ENCODE measurements at regions not wholly inside any gene's neighbourhood (a gene's known extent, or its start where the extent isn't known, plus 50 kb on each side); places are given as distances from the start of the nearest gene placed in this dataset.
"Not testable (repeated sequence)": the region's sequence is repeated elsewhere in the genome, so short reads cannot be mapped to it uniquely, and the experiment has no call there.

DNA sequence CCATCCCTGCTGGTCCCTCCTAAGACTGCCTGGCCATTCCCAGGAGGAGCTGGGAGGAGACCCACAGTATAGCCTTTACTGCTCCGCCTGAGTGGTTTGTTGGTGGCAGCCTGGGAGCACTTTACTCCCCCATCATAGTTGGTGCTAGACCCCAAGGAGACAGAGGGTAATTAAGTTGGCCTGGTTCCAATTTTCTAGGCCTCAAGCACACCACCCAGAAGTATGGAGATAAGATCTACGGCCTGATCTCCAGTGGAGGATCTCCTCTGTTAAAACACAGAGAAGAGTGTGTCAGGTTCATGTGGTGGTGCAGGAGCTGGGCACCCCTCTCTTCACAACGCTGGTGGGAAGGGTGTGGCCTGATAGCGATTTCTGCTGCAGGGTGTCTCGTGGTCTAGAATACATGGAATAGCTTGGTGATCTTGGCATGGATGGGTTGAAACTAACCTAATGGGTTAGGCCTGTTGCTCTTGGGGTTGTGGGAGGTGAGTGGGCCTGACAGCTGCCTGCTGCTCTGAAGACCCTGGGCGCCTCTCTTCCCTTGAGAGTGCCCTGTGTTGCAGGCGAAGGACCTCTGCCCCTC lies 68.5 kb downstream of the FASLG start:
- DNase-seq = no peak
- no peaks in the 10 kb centered on the region for H3K4me1 ChIP-seq (ENCODE audit: control insufficient read depth in 1 of 2, insufficient read depth in 2 of 2, low read length in 2 of 2)
- no peaks in the 10 kb centered on the region for H3K36me3 ChIP-seq (ENCODE audit: control insufficient read depth in 1 of 2, insufficient read depth in 2 of 2, low read length in 1 of 2)
- intact Hi-C loops (cut with DNase I) = no loop called here
- H3K9me3 ChIP-seq (ENCODE audit: control insufficient read depth, low read length) = peaks cover 2% of the 10 kb centered on the region
- H3K27me3 ChIP-seq (ENCODE audit: control insufficient read depth in 1 of 2, insufficient read depth in 2 of 2, low read length in 1 of 2) = peaks cover 0 to 2% of the 10 kb centered on the region in 2 donors
- H3K27ac ChIP-seq (ENCODE audit: low read depth in 1 of 2, low read length in 2 of 2) = no peak overlapping the region
- no peak overlapping the region for H3K4me3 ChIP-seq (ENCODE audit: low read length in 2 of 2)
- WGBS, 2 donors = 78 to 96% methylated on average over 7 of the region's 7 CpGs
- no peak for ATAC-seq (ENCODE audit: low FRiP score)

DNA sequence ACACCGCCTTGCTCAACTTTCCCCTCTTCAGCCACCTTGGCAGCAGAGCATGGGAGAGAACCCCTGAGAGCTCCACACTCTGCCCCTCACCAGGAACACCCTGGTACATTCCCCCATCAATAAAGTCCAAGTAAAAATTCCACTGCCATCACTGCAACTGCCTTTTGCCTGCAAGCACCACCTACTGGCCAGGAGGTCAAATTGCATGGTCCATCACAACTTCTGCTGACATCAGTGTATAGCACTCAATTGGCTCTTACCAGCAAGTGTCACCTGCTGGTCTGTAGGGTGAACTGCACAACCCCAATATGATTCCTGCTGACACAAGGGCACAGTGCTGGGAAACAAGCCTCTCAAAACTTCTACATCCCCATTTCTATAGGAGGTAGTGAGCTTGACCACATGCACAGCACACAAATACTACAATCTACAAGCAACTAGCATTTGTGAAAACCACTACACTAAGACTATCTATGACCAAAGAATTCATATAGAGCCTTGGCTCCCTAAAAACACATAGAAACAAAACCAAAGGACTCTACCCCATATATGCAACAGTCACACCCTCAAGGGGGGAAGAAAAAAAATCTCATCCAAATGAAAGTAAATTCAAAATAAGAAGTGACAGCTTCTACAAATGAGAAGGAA lies 69.2 kb downstream of the FASLG start:
- Histone ChIP-seq H3K27ac (ENCODE audit: low read depth in 1 of 2, low read length in 2 of 2) (no peak overlapping the region), H3K9me3 (ENCODE audit: control insufficient read depth, low read length) (peaks cover 2% of the 10 kb centered on the region), H3K4me3 (ENCODE audit: low read length in 2 of 2) (no peak overlapping the region), H3K4me1 (ENCODE audit: control insufficient read depth in 1 of 2, insufficient read depth in 2 of 2, low read length in 2 of 2) (no peaks in the 10 kb centered on the region), H3K36me3 (ENCODE audit: control insufficient read depth in 1 of 2, insufficient read depth in 2 of 2, low read length in 1 of 2) (no peaks in the 10 kb centered on the region), H3K27me3 (ENCODE audit: control insufficient read depth in 1 of 2, insufficient read depth in 2 of 2, low read length in 1 of 2) (peaks cover 0 to 2% of the 10 kb centered on the region in 2 donors)
- no peak for ATAC-seq (ENCODE audit: low FRiP score)
- no peak for DNase-seq
- intact Hi-C loops (cut with DNase I) = no loop called here
- 98 to 100% methylated on average over 1 of the region's 1 CpG for WGBS, 2 donors

DNA sequence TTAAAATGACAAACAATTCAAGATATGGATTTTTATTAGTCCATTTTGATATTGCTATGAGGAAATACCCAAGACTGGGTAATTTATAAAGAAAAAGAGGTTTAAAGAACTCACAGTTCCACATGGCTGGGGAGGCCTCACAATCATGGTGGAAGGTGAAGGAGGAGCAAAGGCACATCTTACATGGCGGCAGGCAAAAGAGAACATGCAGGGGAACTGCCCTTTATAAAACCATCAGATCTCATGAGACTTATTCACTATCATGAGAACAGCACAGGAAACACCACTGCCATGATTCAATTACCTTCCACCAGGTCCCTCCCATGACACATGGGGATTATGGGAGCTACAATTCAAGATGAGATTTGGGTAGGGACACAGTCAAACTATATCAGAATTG lies 69.8 kb downstream of the FASLG start:
- H3K36me3 ChIP-seq (ENCODE audit: control insufficient read depth in 1 of 2, insufficient read depth in 2 of 2, low read length in 1 of 2); DNase-seq; intact Hi-C loops (cut with DNase I); H3K4me3 ChIP-seq (ENCODE audit: low read length in 2 of 2); H3K27ac ChIP-seq (ENCODE audit: low read depth in 1 of 2, low read length in 2 of 2); H3K9me3 ChIP-seq (ENCODE audit: control insufficient read depth, low read length); H3K27me3 ChIP-seq (ENCODE audit: control insufficient read depth in 1 of 2, insufficient read depth in 2 of 2, low read length in 1 of 2); ATAC-seq (ENCODE audit: low FRiP score); H3K4me1 ChIP-seq (ENCODE audit: control insufficient read depth in 1 of 2, insufficient read depth in 2 of 2, low read length in 2 of 2): not testable (repeated sequence)
- 94 to 98% methylated on average over 1 of the region's 1 CpG for WGBS, 2 donors

DNA sequence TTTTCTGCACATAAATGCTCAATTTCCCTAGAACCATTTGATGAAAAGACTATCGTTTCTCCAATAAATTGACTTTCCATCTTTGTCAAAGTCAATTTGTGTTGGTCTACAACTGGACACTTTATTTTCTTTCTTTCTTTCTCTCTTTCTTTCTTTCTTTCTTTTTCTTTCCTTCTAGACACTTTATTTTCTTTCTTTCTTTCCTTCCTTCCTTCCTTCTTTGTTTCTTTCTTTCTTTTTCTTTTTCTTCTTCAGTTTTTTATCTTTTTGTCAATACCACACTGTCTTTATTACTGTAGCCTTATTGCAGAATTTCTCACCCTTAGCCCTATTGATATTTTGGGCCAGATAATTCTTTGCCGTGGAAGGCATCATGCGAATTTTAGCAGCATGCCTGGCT lies 73.5 kb downstream of the FASLG start:
- 90 to 93% methylated on average over 3 of the region's 3 CpGs for WGBS, 2 donors
- intact Hi-C loops (cut with DNase I) = no loop called here
- no peaks in the 10 kb centered on the region for H3K36me3 ChIP-seq (ENCODE audit: control insufficient read depth in 1 of 2, insufficient read depth in 2 of 2, low read length in 1 of 2)

DNA sequence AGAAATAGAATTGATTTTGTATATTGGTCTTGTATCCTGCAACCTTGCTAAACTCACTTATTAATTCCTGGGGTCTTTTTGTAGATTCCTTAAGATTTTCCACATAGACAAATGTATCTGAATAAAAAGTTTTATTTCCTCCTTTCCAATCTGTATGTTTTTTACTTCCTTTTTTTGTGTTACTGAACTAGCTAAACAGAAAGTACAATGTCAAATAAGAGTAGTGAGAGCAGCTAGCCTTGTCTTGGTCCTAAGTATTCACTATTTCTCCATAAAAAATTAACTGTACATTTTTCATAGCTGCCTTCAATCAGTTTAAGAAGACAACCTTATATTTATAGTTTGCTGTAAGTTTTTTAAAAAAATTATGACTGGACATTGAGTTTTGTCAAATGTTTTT lies 74.9 kb downstream of the FASLG start:
- no peak for ATAC-seq (ENCODE audit: low FRiP score)

More for the DNA sequence above, 73.5 kb downstream of the FASLG start:
- ATAC-seq (ENCODE audit: low FRiP score) (no peak), DNase-seq (no peak)
- no peak overlapping the region for H3K4me3 ChIP-seq (ENCODE audit: low read length in 2 of 2)
- no peaks in the 10 kb centered on the region for H3K4me1 ChIP-seq (ENCODE audit: control insufficient read depth in 1 of 2, insufficient read depth in 2 of 2, low read length in 2 of 2)
- H3K9me3 ChIP-seq (ENCODE audit: control insufficient read depth, low read length) = peaks cover 2% of the 10 kb centered on the region
- H3K27ac ChIP-seq (ENCODE audit: low read depth in 1 of 2, low read length in 2 of 2) = no peak overlapping the region
- H3K27me3 ChIP-seq (ENCODE audit: control insufficient read depth in 1 of 2, insufficient read depth in 2 of 2, low read length in 1 of 2) = no peaks in the 10 kb centered on the region

DNA sequence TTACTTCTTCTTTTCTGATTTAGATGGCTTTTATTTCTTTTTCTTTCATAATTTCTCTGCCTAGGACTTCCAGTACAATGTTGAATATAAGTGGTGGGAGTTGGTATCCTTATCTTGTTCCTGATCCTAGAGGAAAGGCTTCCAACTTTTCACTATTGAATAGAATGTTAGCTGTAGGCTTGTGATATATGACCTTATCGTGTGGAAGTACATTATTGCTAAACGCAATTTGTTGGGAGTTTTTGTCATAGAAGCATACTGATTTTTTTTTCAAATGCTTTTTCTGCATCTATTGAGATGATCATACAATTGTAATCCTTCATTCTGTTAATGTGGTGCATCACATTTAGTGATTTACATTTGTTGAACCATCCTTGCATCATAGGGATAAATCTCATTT lies 79.5 kb downstream of the FASLG start:
- H3K4me1 ChIP-seq (ENCODE audit: control insufficient read depth in 1 of 2, insufficient read depth in 2 of 2, low read length in 2 of 2) = no peaks in the 10 kb centered on the region
- no peak for ATAC-seq (ENCODE audit: low FRiP score)
- H3K36me3 ChIP-seq (ENCODE audit: control insufficient read depth in 1 of 2, insufficient read depth in 2 of 2, low read length in 1 of 2) = no peaks in the 10 kb centered on the region
- no peak overlapping the region for H3K4me3 ChIP-seq (ENCODE audit: low read length in 2 of 2)
- no peaks in the 10 kb centered on the region for H3K9me3 ChIP-seq (ENCODE audit: control insufficient read depth, low read length)
- WGBS, 2 donors = 53 to 63% methylated on average over 2 of the region's 2 CpGs
- intact Hi-C loops (cut with DNase I) = no loop called here
- no peak overlapping the region for H3K27ac ChIP-seq (ENCODE audit: low read depth in 1 of 2, low read length in 2 of 2)
- H3K27me3 ChIP-seq (ENCODE audit: control insufficient read depth in 1 of 2, insufficient read depth in 2 of 2, low read length in 1 of 2) = no peaks in the 10 kb centered on the region
- DNase-seq = no peak

More for the DNA sequence above, 74.9 kb downstream of the FASLG start:
- H3K4me1 ChIP-seq (ENCODE audit: control insufficient read depth in 1 of 2, insufficient read depth in 2 of 2, low read length in 2 of 2) = no peaks in the 10 kb centered on the region
- H3K4me3 ChIP-seq (ENCODE audit: low read length in 2 of 2) = no peak overlapping the region
- no peak overlapping the region for H3K27ac ChIP-seq (ENCODE audit: low read depth in 1 of 2, low read length in 2 of 2)
- no peaks in the 10 kb centered on the region for H3K27me3 ChIP-seq (ENCODE audit: control insufficient read depth in 1 of 2, insufficient read depth in 2 of 2, low read length in 1 of 2)
- no peaks in the 10 kb centered on the region for H3K36me3 ChIP-seq (ENCODE audit: control insufficient read depth in 1 of 2, insufficient read depth in 2 of 2, low read length in 1 of 2)
- no peak for DNase-seq
- intact Hi-C loops (cut with DNase I) = no loop called here
- no peaks in the 10 kb centered on the region for H3K9me3 ChIP-seq (ENCODE audit: control insufficient read depth, low read length)

DNA sequence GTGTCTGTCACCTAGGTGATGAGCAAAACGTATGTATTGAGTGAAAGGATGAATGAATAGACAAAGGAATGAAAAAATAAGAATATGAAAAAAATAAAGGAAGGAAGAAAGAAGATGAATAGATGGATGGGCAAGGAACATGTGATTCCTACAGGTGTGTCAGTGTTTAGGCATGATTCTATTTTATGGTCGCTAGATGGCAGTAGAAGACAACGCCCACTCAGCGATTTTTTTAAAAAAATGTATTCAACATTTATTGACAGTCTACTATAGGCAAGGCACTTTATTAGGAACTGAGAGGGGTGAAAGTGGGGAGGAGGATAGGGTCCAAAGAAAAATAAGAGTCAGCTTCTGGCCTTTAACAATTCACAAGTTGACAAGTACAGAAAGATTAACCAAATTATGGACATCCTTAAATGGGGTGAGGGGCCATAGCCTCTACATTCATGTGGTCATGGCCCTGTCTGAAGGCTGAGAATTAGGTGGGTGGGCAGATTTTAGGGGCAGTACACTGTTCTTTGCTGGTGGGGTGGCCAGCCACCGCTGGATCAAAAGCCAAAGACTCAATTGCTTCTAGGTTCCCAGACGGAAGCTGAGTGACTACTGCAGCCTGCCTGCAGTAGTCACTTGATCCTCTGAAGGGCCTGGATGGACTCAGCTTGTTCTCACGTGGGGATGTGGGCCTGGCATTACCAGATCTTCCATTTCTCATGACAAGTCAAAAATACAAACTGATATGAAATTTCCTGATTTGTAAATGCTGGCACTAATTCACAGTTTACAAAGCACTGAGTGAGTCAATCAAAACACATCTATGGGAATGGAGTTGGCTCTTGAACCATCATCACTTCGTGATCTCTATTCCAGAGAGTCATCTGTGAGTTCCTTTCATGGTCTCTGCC lies 83.9 kb downstream of the FASLG start:
- intact Hi-C loops (cut with DNase I) = loop anchor here in 1 of 2 donors (2.0 kb wide), 1 partner anchor 460 kb away; no protein-coding TSS in a partner anchor
- H3K4me3 ChIP-seq (ENCODE audit: low read length in 2 of 2) = no peak overlapping the region
- no peak for ATAC-seq (ENCODE audit: low FRiP score)
- H3K4me1 ChIP-seq (ENCODE audit: control insufficient read depth in 1 of 2, insufficient read depth in 2 of 2, low read length in 2 of 2) = no peaks in the 10 kb centered on the region
- no peaks in the 10 kb centered on the region for H3K9me3 ChIP-seq (ENCODE audit: control insufficient read depth, low read length)
- no peak overlapping the region for H3K27ac ChIP-seq (ENCODE audit: low read depth in 1 of 2, low read length in 2 of 2)
- no peak for DNase-seq
- H3K36me3 ChIP-seq (ENCODE audit: control insufficient read depth in 1 of 2, insufficient read depth in 2 of 2, low read length in 1 of 2) = no peaks in the 10 kb centered on the region
- 13 to 20% methylated on average over 8 of the region's 8 CpGs for WGBS, 2 donors
- no peaks in the 10 kb centered on the region for H3K27me3 ChIP-seq (ENCODE audit: control insufficient read depth in 1 of 2, insufficient read depth in 2 of 2, low read length in 1 of 2)

DNA sequence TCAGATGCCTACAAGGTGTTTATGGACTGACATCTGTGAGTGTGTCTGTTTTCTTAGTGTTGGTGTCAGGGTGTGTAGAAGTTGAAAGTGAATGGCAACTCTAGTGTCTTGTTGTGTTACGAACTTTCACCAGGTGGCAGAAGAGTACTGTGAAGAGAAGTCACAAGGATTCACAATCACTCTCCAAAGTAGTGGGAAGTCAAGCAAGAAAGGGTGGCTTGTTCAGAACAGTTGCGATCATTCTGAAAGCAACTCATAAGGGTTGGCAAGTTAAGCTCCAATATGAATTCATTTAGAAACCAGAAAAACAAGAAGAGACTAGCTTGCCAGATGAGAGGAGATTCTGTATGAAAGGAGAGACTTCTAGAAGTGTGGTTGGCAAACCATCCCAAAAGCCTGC lies 86.1 kb downstream of the FASLG start:
- Histone ChIP-seq H3K9me3 (ENCODE audit: control insufficient read depth, low read length) (no peaks in the 10 kb centered on the region), H3K27ac (ENCODE audit: low read depth in 1 of 2, low read length in 2 of 2) (no peak overlapping the region), H3K27me3 (ENCODE audit: control insufficient read depth in 1 of 2, insufficient read depth in 2 of 2, low read length in 1 of 2) (no peaks in the 10 kb centered on the region), H3K4me1 (ENCODE audit: control insufficient read depth in 1 of 2, insufficient read depth in 2 of 2, low read length in 2 of 2) (no peaks in the 10 kb centered on the region), H3K4me3 (ENCODE audit: low read length in 2 of 2) (no peak overlapping the region), H3K36me3 (ENCODE audit: control insufficient read depth in 1 of 2, insufficient read depth in 2 of 2, low read length in 1 of 2) (no peaks in the 10 kb centered on the region)
- intact Hi-C loops (cut with DNase I) = loop anchor here in 1 of 2 donors (5.0 kb wide), 1 partner anchor 457 kb away; no protein-coding TSS in a partner anchor
- peak; percentile 60 for ATAC-seq (ENCODE audit: low FRiP score)
- 37 to 41% methylated on average over 2 of the region's 2 CpGs for WGBS, 2 donors
- no peak for DNase-seq
